NT2/D1 (cell line): ENCODE measurements at regions not wholly inside any gene's neighbourhood (a gene's known extent, or its start where the extent isn't known, plus 50 kb on each side); places are given as distances from the start of the nearest gene placed in this dataset.

Experiments used
- DNase-seq: peaks from one replicate; pipeline ENCODE4 v3.0.0-alpha.2; 2011; ENCODE audit warnings: low read depth, low spot score
- H3K27me3 ChIP-seq: 2 replicates; pipeline ENCODE4 v1.6.0; 2011; ENCODE audit warnings: mild to moderate bottlenecking; ENCODE audit not compliant: insufficient read length, insufficient read depth
- H3K36me3 ChIP-seq: 2 replicates; pipeline ENCODE4 v1.6.1; 2011; ENCODE audit warnings: mild to moderate bottlenecking, low read length, mixed read lengths; ENCODE audit not compliant: insufficient read depth, insufficient read length
- H3K4me1 ChIP-seq: 2 replicates; pipeline ENCODE4 v1.5.1; 2011; ENCODE audit not compliant: insufficient read depth, insufficient read length
- H3K4me3 ChIP-seq: 2 replicates; pipeline ENCODE4 v1.5.1; 2011; ENCODE audit warnings: low read depth; ENCODE audit not compliant: insufficient read length
- H3K9ac ChIP-seq: 2 replicates; pipeline ENCODE4 v1.6.0; 2011; ENCODE audit warnings: low read depth; ENCODE audit not compliant: insufficient read length
- H3K9me3 ChIP-seq: 2 replicates; pipeline ENCODE4 v1.5.1; 2011; ENCODE audit warnings: mild to moderate bottlenecking, low read length; ENCODE audit not compliant: insufficient read depth
- SUZ12 ChIP-seq: IDR thresholded peaks from 2 replicates; pipeline ENCODE4 v1.6.1; 2011; ENCODE audit not compliant: insufficient read length, insufficient read depth; ENCODE audit errors: extremely low read depth
- YY1 ChIP-seq: IDR thresholded peaks from 2 replicates; pipeline ENCODE4 v1.6.1; 2011; ENCODE audit not compliant: insufficient read length, insufficient read depth
- ZNF274 ChIP-seq: IDR thresholded peaks from 2 replicates; pipeline ENCODE4 v1.6.1; 2011; ENCODE audit warnings: mild to moderate bottlenecking, low read depth, low read length

DNA sequence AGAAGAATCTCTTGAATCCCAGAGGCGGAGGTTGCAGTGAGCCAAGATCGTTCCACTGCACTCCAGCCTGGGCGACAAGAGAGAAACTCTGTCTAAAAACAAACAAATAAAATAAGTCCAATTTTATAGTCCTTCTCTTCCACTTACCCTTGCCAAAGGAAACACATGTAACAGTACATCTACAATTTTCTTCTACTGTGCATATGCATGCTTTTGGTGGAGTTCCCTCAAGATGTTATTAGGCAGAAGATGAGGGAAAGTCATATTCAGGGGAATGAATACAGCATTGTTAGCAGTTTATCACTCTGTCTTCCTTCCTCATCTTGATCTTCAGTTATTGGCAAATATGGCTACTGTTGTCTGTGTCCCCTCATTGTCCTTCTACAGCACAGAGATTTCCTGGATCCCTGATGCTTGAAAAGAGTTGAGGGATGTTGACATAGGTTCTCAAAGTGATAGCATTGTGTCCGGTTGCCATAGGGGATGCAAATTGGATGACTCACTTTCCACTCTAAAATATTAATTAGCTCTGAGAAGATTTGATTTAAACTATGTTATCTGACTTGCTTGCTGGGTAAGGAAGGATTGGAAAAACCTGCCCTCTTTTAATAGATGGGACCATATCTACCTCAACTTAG is 1173.6 kb downstream of the KCNT2 start:
- no peak for DNase-seq
- Histone ChIP-seq H3K27me3 (no peaks in the 10 kb centered on the region), H3K36me3 (no peaks in the 10 kb centered on the region), H3K4me3 (no peak overlapping the region), H3K9me3 (peaks cover 6% of the 10 kb centered on the region; the same call in 1 of the 2 replicates), H3K9ac (no peak overlapping the region), H3K4me1 (no peaks in the 10 kb centered on the region)
- TF ChIP-seq ZNF274: no peak
- TF ChIP-seq YY1: no peak
- TF ChIP-seq SUZ12: no peak

DNA sequence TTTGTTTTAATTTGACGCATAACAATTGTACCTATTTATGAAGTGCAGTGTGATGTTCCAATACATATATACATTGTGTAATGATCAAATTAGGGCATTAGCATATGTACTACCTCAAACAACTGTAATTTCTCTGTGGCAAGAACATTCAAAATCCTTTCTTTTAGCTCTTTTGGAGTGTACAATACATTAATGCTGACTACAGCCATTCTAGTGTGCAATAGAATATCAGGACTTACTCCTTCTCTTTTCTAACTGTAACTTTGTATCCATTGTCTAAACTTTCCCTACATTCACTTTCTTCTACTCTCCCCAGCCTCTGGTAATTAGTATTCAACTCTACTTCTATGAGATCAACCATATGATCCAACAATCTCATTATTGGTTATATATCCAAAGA is 1177.4 kb downstream of the KCNT2 start:
- Histone ChIP-seq H3K27me3 (no peaks in the 10 kb centered on the region), H3K4me1 (no peaks in the 10 kb centered on the region), H3K9ac (no peak overlapping the region), H3K4me3 (no peak overlapping the region), H3K9me3 (no peaks in the 10 kb centered on the region), H3K36me3 (no peaks in the 10 kb centered on the region)
- no peak for DNase-seq
- TF ChIP-seq SUZ12 (no peak), ZNF274 (no peak), YY1 (no peak)

DNA sequence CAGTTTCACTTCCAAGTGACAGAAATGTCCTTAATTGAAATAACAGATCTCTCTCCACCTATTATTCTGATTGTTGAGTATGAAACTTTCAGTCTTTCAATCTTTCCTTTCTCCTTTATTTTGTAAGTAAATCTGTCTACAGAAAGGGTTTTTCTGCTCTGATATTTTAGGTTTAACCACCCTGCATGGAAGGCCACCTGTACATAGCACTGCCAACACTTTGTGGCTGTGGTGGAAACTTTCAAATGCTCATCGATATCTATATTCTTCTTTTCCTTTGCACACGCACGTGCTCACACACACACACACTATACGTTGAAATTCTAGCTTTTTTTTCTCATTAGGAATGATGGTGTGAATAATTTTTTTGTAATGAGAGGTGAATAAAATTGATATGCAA is 1179.3 kb downstream of the KCNT2 start:
- no peaks in the 10 kb centered on the region for H3K9me3 ChIP-seq
- no peak overlapping the region for H3K9ac ChIP-seq
- TF ChIP-seq ZNF274 (no peak), YY1 (no peak), SUZ12 (no peak)
- H3K36me3 ChIP-seq: no peaks in the 10 kb centered on the region
- no peaks in the 10 kb centered on the region for H3K27me3 ChIP-seq
- no peak for DNase-seq
- no peaks in the 10 kb centered on the region for H3K4me1 ChIP-seq
- no peak overlapping the region for H3K4me3 ChIP-seq

DNA sequence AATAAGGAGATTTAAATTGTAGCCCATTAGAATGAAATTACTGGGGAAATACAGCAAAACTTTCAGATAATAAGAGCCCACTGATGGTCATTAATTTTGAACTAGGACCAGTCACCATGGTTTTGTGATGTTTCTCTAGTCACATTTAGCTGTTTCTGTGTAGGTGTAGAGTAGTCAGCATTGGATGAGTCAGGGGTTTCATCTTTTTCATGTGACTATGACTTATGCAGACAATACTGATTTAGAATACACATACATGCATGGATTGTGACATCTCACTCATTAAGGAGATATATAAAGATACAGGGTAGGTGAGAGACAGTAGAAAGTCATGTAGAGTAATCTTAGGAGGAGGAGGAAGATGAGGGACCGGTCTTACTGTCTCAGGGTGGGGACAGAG is 1192.7 kb downstream of the KCNT2 start:
- Histone ChIP-seq H3K36me3 (no peaks in the 10 kb centered on the region), H3K4me1 (no peaks in the 10 kb centered on the region), H3K9ac (no peak overlapping the region), H3K9me3 (no peaks in the 10 kb centered on the region), H3K27me3 (no peaks in the 10 kb centered on the region), H3K4me3 (no peak overlapping the region)
- DNase-seq: no peak
- TF ChIP-seq YY1 (no peak), ZNF274 (no peak), SUZ12 (no peak)

DNA sequence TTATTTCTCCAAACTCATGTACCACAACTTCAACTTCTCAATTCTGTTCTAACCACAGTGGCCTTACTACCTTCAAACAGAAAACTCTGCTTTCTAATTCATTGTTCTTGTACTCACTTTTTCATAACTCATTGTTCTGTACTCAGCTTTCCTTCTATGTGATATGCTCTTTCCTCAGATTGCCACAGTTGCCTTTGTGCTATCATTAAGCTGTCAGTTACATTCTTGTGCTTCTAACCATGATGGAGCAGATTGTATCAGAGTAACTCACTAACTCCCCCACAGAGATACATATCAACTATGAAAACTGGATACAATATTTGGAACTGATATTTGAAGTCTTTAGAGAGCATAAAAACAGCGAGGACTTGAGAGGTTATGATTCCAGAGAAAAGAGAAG is 1213.7 kb downstream of the KCNT2 start:
- DNase-seq: no peak

DNA sequence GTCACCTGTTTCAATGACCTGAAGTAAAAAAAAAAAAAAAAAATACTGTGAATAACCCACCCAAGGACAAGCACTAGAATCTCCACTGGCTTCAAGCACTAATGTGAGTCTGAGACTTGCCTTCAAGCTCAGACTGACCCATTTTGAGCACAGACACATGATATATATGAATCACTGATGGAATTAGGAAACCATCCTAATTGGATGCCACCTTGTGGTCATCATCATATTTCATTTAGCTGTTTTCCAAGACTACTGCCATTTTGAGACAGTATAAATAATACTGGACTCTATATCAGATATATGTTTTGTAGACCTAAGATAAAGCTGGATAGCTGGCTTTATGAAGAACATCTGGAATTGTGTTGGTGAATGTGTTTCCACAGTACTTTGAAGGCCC is 1232.0 kb downstream of the KCNT2 start:
- H3K27me3 ChIP-seq: no peaks in the 10 kb centered on the region
- H3K4me3 ChIP-seq: no peak overlapping the region
- no peaks in the 10 kb centered on the region for H3K9me3 ChIP-seq
- TF ChIP-seq ZNF274 (no peak), YY1 (no peak), SUZ12 (no peak)
- no peak overlapping the region for H3K9ac ChIP-seq
- no peaks in the 10 kb centered on the region for H3K4me1 ChIP-seq
- no peak for DNase-seq
- H3K36me3 ChIP-seq: no peaks in the 10 kb centered on the region

More for the DNA sequence above, 1213.7 kb downstream of the KCNT2 start:
- no peak overlapping the region for H3K9ac ChIP-seq
- no peaks in the 10 kb centered on the region for H3K4me1 ChIP-seq
- no peak overlapping the region for H3K4me3 ChIP-seq
- no peaks in the 10 kb centered on the region for H3K9me3 ChIP-seq
- H3K36me3 ChIP-seq: no peaks in the 10 kb centered on the region
- no peaks in the 10 kb centered on the region for H3K27me3 ChIP-seq
- TF ChIP-seq YY1 (no peak), ZNF274 (no peak), SUZ12 (no peak)

DNA sequence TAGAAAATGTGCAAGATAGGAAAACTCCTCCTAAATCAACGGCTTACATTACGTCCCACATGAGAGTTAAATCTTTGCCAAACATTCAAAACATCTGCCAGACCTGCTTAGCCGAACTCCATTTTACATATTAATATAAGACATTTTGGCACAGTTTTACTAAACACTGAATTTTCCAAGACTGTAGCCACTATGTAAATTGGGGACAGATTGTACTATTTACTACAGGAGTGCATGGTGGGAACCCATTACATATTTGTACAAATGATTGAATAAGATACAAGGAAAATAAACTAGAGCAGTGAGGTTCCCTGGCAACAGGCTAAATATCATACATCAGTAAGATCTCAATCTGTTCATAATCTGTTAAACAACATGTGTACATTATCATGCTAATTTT is 1234.4 kb downstream of the KCNT2 start:
- H3K36me3 ChIP-seq: no peaks in the 10 kb centered on the region
- TF ChIP-seq SUZ12: no peak
- no peak for TF ChIP-seq YY1
- no peak for TF ChIP-seq ZNF274
- no peaks in the 10 kb centered on the region for H3K27me3 ChIP-seq
- no peak overlapping the region for H3K4me3 ChIP-seq
- no peaks in the 10 kb centered on the region for H3K4me1 ChIP-seq
- no peaks in the 10 kb centered on the region for H3K9me3 ChIP-seq
- H3K9ac ChIP-seq: no peak overlapping the region
- DNase-seq: no peak
